Activated naive CD4-positive, alpha-beta T cell treated with anti-CD3 and anti-CD28 coated beads, Interleukin-2, amount 50 U/mL, for 24 hours (primary cell): ENCODE measurements at regions not wholly inside any gene's neighbourhood (a gene's known extent, or its start where the extent isn't known, plus 50 kb on each side); places are given as distances from the start of the nearest gene placed in this dataset.
"Not testable (repeated sequence)": the region's sequence is repeated elsewhere in the genome, so short reads cannot be mapped to it uniquely, and the experiment has no call there.

ENCODE experiments used
- H3K27ac Mint-ChIP-seq: one replicate; pipeline ENCODE4 v1.8.0; 2021; ENCODE audit warnings: mild to moderate bottlenecking, mixed read lengths
- H3K27me3 Mint-ChIP-seq: one replicate; pipeline ENCODE4 v1.8.0; 2021; ENCODE audit warnings: mixed read lengths
- H3K36me3 Mint-ChIP-seq: one replicate; pipeline ENCODE4 v1.8.0; 2021; ENCODE audit warnings: mixed read lengths
- H3K4me1 Mint-ChIP-seq: one replicate; pipeline ENCODE4 v1.8.0; 2021; ENCODE audit warnings: mixed read lengths
- H3K4me3 Mint-ChIP-seq: one replicate; pipeline ENCODE4 v1.8.0; 2021; ENCODE audit warnings: mild to moderate bottlenecking, mixed read lengths
- H3K9me3 Mint-ChIP-seq: one replicate; pipeline ENCODE4 v1.8.0; 2021; ENCODE audit warnings: mixed read lengths

DNA sequence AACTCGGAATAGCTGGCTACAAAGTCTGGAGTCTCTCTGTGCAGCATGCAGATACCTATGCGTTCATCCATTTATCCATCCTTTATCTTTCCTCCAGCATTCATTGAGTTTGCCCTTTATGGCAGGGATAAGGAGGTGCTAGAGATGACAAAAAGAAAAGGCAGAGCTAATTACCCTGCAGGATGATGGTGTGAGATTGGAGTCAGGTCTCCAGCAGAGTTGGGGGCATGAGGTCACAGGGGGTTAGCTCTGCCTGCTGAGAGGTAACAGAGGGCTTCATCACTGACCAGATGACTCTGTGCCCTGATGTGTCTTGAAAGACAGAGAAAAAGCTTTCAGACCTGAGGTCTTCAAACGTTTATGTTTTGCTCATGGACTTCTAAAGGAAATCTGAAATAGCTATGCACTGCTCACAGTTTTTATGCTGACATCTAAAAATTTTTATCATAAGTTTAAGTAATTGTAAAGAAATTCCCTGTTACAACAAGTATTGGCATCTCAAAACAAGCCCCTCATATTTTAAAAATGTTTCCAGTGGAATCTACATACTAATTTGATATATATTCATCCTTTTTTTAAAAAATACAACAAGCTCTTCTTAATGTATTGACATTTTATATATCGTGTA, 132.3 kb upstream of the ANKRD28 start:
- no peak overlapping the region for H3K27ac Mint-ChIP-seq
- H3K4me3 Mint-ChIP-seq = no peak overlapping the region
- peaks cover 2% of the 10 kb centered on the region for H3K27me3 Mint-ChIP-seq
- no peaks in the 10 kb centered on the region for H3K4me1 Mint-ChIP-seq
- H3K9me3 Mint-ChIP-seq = no peaks in the 10 kb centered on the region
- H3K36me3 Mint-ChIP-seq = no peaks in the 10 kb centered on the region

DNA sequence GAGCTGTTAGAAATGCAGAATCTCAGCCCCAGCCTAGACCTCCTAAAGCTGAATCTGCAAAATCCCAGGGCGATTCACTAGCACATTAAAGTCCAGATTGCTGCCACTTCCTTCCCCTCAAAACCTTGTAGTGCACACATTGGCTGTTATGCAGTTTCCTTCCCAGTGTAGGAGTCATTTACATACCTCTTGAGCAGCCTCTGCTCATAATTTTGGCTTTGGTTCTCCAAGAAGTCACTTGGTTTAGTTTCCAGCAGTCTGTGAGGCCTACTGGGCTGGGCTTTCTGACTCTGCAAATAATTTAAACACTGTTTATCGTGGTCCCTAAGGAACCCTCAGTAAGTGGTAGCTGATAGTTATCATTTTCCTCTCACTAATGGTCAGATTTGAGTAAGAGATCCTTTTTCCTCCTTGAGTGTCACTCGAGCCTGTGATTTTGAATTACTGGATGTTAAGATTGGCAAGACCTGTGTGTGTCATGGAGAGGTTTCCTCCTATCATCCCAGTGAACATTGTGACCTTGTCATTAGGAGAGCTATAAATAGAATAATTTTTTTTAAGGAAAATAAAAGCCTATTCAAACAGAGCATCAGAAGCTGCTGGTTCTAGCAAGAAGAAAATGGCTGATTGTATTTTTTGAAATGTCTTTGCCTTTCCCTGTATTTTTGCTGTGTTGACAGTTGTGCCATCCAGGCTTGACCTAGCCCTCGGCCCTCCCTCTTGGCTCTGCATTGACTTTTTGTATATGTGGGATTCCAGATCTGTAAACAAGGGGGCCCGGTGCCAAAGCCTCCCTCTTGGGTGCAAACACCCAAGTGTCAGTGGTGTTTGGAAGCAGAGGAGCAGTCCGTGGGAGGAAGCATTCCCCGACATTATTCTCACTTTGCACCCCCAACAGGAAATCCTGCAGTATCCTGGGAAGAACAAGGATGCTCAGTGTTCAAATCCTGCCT, 134.8 kb upstream of the ANKRD28 start:
- Mint-ChIP-seq H3K4me1 (no peaks in the 10 kb centered on the region), H3K27ac (no peak overlapping the region), H3K27me3 (no peaks in the 10 kb centered on the region), H3K36me3 (no peaks in the 10 kb centered on the region), H3K9me3 (no peaks in the 10 kb centered on the region), H3K4me3 (no peak overlapping the region)

DNA sequence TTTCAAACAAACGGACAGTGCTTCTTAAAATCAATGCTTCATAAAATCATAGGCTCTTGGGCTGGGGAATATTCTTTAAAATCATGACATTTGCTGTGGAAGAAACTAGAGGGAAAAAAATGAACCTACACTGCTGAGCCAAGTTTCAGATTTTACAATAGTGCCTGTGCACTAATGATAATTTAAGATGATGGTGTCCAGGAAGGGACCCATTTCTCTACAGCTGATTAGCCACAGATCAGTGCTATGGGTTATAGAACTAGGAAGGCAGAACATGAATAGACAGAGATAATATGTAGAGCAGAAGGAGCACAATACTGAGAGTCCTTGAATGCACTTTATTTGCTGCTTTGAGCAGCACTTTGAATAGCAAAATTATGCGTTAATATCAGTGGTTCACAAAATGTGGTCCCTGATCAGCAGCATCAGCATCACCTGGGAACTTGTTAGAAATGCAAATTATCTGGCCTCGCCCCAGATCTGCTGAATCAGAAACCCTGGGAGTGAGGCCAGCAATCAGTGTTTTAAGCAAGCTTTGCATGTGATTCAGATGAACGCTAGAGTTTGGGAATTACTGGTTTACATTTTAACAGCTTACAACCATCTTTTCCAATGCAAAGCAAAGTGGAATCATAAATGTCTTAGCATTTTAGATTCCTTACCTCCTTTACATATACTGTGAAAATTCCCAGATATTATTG, 135.8 kb upstream of the ANKRD28 start:
- no peaks in the 10 kb centered on the region for H3K27me3 Mint-ChIP-seq
- no peak overlapping the region for H3K27ac Mint-ChIP-seq
- H3K9me3 Mint-ChIP-seq = no peaks in the 10 kb centered on the region

DNA sequence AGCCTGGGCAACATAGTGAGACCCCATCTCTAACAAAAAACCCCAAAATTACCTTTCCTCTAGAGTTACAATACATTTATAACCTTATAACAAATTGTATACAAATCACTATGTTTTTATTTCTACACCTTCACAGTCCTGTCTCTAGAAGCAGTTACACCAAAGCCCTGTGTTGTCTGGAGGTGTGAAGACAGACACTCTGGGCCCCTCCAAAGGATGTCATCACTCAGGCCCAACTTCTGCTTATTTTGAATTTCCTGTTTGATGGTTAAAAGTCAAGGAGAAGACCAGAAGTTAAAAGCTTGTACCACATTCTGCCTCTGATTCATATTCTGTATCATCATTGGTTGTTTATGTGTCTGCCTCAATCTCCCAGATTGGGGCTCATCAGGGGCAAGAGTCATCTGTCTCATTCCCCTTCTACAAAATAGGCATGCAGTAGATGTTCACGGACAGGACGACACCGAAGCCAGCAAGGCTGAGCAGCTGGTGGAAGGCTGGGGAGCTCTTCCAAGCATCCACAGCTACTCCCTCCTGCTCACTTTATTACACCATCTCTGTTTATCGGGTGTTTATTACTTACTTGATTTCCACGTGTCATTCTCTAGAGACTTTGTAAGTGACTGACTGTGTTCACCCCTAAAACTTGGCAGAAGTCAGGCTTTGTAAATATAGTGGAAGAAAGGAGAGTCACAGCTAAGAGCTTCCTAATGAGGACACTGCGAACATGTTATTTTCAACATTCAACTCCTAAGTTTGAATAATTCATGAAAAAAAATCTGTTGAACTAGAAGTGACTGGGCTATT, 136.8 kb upstream of the ANKRD28 start:
- Mint-ChIP-seq H3K9me3 (no peaks in the 10 kb centered on the region), H3K4me3 (no peak overlapping the region), H3K27me3 (no peaks in the 10 kb centered on the region), H3K36me3 (no peaks in the 10 kb centered on the region), H3K27ac (no peak overlapping the region), H3K4me1 (no peaks in the 10 kb centered on the region)

More for the DNA sequence above, 135.8 kb upstream of the ANKRD28 start:
- Mint-ChIP-seq H3K4me3 (no peak overlapping the region), H3K36me3 (no peaks in the 10 kb centered on the region), H3K4me1 (no peaks in the 10 kb centered on the region)

DNA sequence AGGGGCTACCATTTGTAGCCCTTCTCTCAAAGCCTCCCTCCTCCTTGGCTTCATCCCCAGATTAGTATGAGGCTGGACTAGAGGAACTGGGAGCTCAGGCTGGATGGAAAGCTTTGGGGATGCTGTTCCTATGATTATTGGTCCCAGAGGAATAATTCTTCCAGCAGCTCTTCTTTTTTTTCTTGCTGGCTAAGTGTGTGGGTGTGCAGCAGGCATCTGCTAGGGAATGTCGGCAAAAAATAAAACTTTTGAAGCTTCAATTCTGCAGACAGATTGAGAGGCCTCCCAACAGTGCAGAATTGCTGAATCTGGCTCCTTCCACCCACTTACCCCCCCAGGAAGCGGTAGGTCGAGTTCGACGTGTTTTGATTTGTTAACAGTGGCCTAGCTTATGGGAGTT, 138.5 kb upstream of the ANKRD28 start:
- Mint-ChIP-seq H3K4me1 (no peaks in the 10 kb centered on the region), H3K27me3 (peaks cover 3% of the 10 kb centered on the region), H3K27ac (no peak overlapping the region), H3K4me3 (no peak overlapping the region), H3K36me3 (no peaks in the 10 kb centered on the region), H3K9me3 (peaks cover 8% of the 10 kb centered on the region)

DNA sequence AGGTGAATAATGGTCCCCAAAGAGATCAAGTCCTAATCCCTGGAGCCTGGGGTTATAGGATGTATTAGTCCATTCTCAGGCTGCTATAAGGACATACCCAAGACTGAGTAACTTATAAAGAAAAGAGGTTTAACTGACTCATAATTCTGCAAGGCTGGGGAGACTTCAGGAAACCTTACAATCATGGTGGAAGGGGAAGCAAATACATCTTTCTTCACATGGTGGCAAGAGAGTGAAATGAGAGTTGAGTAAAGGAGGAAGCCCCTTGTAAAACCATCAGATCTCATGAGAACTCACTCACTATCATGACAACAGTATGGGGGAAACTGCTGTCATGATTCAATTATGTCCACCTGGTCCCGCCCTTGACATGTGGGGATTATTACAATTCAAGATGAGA, 142.9 kb upstream of the ANKRD28 start:
- Mint-ChIP-seq H3K4me1 (peaks cover 3% of the 10 kb centered on the region), H3K27me3 (peaks cover 3% of the 10 kb centered on the region), H3K4me3 (no peak overlapping the region), H3K36me3 (no peaks in the 10 kb centered on the region), H3K27ac (no peak overlapping the region), H3K9me3 (peaks cover 8% of the 10 kb centered on the region)

DNA sequence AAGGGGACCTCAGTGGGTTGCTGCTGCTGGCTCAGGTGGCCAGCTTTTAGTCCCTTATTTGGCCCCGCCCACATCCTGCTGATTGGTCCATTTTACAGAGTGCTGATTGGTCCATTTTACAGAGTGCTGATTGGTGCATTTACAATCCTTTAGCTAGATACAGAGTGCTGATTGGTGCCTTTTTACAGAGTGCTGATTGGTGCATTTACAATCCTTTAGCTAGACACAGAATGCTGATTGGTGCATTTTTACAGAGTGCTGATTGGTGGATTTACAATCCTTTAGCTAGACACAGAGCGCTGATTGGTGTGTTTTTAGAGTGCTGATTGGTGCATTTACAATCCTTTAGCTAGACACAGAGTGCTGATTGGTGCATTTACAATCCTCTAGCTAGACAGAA, 143.7 kb upstream of the ANKRD28 start:
- not testable (repeated sequence) for H3K4me3 Mint-ChIP-seq, H3K36me3 Mint-ChIP-seq, H3K9me3 Mint-ChIP-seq, H3K4me1 Mint-ChIP-seq, H3K27me3 Mint-ChIP-seq, H3K27ac Mint-ChIP-seq

DNA sequence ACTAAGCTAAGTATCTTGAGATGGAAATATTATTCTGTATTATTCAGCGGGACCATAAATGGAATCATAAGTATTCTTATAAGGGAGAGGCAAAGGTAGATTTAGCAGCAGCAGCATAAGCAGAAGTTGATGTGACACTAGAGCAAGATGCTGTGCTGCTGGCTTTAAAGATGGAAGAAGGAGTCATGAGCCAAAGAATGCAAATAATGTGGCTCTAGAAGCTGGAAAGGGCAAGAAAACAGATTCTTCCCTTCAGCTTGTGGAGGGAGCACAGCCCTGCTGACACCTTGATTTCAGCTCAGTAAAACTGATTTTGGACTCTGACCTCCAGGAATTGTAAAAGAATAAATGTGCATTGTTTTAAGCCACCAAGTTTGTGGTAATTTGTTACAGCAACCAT, 144.2 kb upstream of the ANKRD28 start:
- H3K27ac Mint-ChIP-seq = no peak overlapping the region
- no peaks in the 10 kb centered on the region for H3K36me3 Mint-ChIP-seq
- no peak overlapping the region for H3K4me3 Mint-ChIP-seq

DNA sequence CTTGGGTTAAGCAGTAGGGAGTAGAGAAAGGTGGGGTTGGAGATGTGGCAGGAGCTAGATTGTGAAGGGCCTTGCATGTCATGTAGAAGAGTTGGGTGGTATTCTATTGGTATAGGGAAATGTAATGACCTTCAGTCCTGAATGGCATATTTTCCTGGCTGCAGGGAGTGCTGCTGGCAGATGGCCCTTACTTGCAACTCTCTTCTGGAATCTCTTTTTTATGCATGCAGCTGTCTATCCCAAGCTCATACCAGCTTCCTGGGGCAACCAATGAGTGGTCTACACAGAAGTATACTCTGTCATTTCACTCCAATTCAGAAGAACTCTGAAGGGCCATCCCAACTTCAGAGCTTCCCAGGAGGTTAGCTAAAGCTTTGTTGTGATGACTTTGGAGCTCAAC, 144.7 kb upstream of the ANKRD28 start:
- Mint-ChIP-seq H3K27me3 (peaks cover 3% of the 10 kb centered on the region), H3K4me3 (no peak overlapping the region), H3K4me1 (peaks cover 3% of the 10 kb centered on the region), H3K36me3 (no peaks in the 10 kb centered on the region), H3K9me3 (peaks cover 8% of the 10 kb centered on the region), H3K27ac (no peak overlapping the region)

More for the DNA sequence above, 144.2 kb upstream of the ANKRD28 start:
- peaks cover 8% of the 10 kb centered on the region for H3K9me3 Mint-ChIP-seq
- H3K4me1 Mint-ChIP-seq = peaks cover 3% of the 10 kb centered on the region
- peaks cover 3% of the 10 kb centered on the region for H3K27me3 Mint-ChIP-seq

DNA sequence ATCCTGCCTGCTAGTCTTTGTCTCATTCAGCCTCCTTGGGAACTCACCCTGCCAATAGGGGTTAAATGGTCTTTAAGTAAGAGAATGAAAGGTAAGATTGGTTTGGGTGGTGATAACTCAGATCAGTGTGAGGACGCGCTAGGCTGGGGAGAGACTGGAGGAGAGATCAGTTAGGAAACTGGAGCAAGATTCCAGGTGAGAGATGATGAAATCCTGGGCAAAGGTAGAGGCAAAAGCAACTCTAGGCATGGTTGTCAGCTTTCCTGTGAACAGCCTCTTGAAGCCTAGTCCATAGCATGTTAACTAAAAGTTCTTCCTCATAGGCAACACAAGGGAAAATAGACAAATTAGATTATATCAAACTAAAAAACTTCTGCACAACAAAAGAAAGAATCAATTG, 145.2 kb upstream of the ANKRD28 start:
- Mint-ChIP-seq H3K9me3 (peaks cover 8% of the 10 kb centered on the region), H3K4me3 (no peak overlapping the region), H3K4me1 (peaks cover 3% of the 10 kb centered on the region), H3K27me3 (peaks cover 3% of the 10 kb centered on the region), H3K36me3 (no peaks in the 10 kb centered on the region), H3K27ac (no peak overlapping the region)

DNA sequence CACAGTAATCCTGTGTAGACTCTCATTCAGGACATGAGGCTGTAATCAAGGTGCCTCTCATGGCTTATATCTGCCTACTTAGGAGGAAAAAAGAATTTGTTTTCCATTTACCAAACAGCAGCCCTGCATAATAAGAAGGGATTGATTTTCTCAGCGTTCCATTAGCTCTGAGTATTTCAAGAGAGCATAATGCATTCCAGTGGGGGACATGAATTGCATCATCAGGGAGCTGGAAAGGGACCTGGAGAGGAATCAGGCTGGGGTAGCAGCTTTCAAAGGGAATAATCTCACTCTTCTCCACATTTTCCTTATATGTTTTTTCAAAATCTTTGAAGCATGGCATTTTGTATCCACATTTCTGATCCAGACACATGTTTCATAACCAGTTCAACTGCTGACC, 150.6 kb upstream of the ANKRD28 start:
- Mint-ChIP-seq H3K36me3 (no peaks in the 10 kb centered on the region), H3K9me3 (no peaks in the 10 kb centered on the region), H3K27me3 (no peaks in the 10 kb centered on the region), H3K4me1 (peaks cover 3% of the 10 kb centered on the region), H3K27ac (no peak overlapping the region), H3K4me3 (no peak overlapping the region)

DNA sequence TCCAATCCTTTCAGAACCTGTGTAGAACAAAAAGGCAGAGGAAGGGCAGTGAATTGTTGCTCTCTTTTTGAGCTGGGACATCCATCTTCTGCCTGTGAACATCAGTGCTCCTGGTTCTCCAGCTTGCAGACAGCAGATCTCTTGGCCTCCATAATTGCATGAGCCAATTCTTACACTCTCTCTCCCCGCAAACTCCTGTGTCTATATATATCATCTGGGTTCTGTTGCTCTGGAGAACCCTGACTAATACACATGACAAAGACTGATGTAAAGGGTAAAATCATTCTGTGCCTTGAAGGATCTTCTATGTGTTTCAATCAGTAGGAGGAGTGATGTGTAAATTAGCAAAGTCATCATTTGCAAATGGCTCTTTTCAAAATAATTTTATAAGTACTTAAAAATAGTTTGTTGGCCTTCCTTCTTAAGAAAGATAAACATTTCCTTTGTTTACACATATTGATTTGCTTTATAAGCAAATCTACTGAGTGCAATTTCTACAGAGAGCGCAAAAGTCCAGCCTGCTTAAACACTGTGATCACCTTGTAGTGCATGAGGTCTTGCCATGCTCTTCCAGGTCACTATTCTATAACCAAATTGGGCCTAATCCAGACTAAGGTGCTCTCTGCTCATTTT, 154.9 kb upstream of the ANKRD28 start:
- Mint-ChIP-seq H3K4me1 (no peaks in the 10 kb centered on the region), H3K27me3 (no peaks in the 10 kb centered on the region), H3K9me3 (no peaks in the 10 kb centered on the region), H3K4me3 (no peak overlapping the region), H3K36me3 (no peaks in the 10 kb centered on the region), H3K27ac (no peak overlapping the region)

DNA sequence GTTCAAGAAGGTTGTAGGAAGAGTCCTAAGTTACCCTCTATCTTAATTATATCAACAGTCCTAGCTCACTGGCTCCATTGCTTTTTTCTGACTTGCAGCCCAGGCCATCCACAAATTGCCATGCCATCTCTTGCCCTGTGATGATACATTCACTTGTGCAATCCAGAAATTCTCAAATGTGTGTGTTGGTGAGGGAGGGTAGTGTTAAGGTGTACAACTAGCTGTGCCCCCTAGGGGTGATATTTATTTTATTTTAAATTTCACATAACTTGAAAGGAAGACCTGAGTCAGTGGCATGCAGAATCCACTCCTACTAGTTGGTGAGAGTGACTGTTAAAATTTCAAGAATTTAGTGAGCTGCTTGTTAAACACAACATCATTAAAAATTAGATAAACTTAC, 156.1 kb upstream of the ANKRD28 start:
- Mint-ChIP-seq H3K4me1 (no peaks in the 10 kb centered on the region), H3K9me3 (no peaks in the 10 kb centered on the region), H3K27ac (no peak overlapping the region), H3K27me3 (no peaks in the 10 kb centered on the region), H3K36me3 (no peaks in the 10 kb centered on the region), H3K4me3 (no peak overlapping the region)

DNA sequence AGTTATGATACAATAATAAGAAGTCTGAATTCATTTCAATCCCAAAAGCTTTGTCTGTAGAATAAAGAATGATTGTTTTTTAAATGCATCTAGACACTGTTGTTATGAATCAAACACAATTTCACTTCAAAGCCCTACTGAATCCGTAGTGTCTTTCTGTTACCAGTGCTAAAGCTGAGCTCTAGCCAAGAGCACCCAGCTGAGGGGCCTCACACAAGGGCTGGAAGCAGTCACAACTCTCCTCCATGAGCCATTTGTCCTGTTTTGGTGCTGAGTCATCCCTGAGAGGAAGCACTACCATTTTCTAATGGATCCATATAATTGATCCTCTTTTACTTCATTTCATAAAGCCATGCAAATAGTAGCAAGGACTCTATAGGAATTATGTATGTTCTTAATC, 158.2 kb upstream of the ANKRD28 start:
- Mint-ChIP-seq H3K27me3 (no peaks in the 10 kb centered on the region), H3K9me3 (no peaks in the 10 kb centered on the region), H3K36me3 (no peaks in the 10 kb centered on the region), H3K4me3 (no peak overlapping the region), H3K4me1 (no peaks in the 10 kb centered on the region), H3K27ac (no peak overlapping the region)
